Vagina (tissue), 2 donors: ENCODE measurements at regions not wholly inside any gene's neighbourhood (a gene's known extent, or its start where the extent isn't known, plus 50 kb on each side); places are given as distances from the start of the nearest gene placed in this dataset.

Experiments
- DNase-seq, 2 donors: peaks; one replicate each; pipeline ENCODE4 v3.0.0-alpha.2; 2017; ENCODE audit errors: extremely low spot score in 2 of 2
- H3K27ac ChIP-seq: fragments of 200-600 bp; sonication (generic); one replicate; pipeline ENCODE4 v1.5.1; 2019
- H3K27me3 ChIP-seq: fragments of 200-600 bp; sonication (generic); one replicate; pipeline ENCODE4 v1.5.1; 2019
- H3K36me3 ChIP-seq, 2 donors: fragments of 200-600 bp; sonication (generic); one replicate each; pipeline ENCODE4 v1.5.1; 2017 to 2019
- H3K4me1 ChIP-seq: fragments of 200-600 bp; sonication (generic); one replicate; pipeline ENCODE4 v1.5.1; 2019
- H3K4me3 ChIP-seq, 2 donors: fragments of 200-600 bp; sonication (generic); 1 replicate in 1 of 2; 2 replicates in 1 of 2; pipeline ENCODE4 v1.5.1; 2016 to 2019
- H3K9me3 ChIP-seq: fragments of 200-600 bp; sonication (generic); one replicate; pipeline ENCODE4 v1.5.1; 2019
- CTCF ChIP-seq, 3 experiments: fragments of 450-650 bp in 2 of 3; fragments of 200-600 bp in 1 of 3; sonication (generic) in 1 of 3; IDR thresholded peaks; one replicate each; pipeline ENCODE4 v1.5.1; 2017 to 2019; ENCODE audit warnings: antibody characterized with exemption in 3 of 3, mild to moderate bottlenecking in 2 of 3, moderate library complexity in 2 of 3
- POLR2A ChIP-seq, 2 donors: fragments of 450-650 bp; IDR thresholded peaks; one replicate each; pipeline ENCODE4 v1.6.1; 2017; ENCODE audit warnings: antibody characterized with exemption in 2 of 2, mild to moderate bottlenecking in 2 of 2, moderate library complexity in 2 of 2
- POLR2AphosphoS5 ChIP-seq, 2 donors: sonication (generic); formaldehyde crosslinking; IDR thresholded peaks; one replicate each; pipeline ENCODE4 v1.9.0; 2017; ENCODE audit warnings: antibody characterized with exemption in 2 of 2, mild to moderate bottlenecking in 2 of 2, low read depth in 1 of 2; ENCODE audit not compliant: insufficient read depth in 1 of 2
- intact Hi-C: fragments of 100-400 bp; cut with DNase I; formaldehyde crosslinking; loops from one replicate; pipeline ENCODE4 v1.15.1; 2023

GRCh38 chr6:140017470-140017869, 643.0 kb upstream of the CITED2 start:
- Histone ChIP-seq H3K9me3 (no peaks in the 10 kb centered on the region), H3K27ac (no peak overlapping the region), H3K36me3 (no peaks in the 10 kb centered on the region), H3K4me3 (no peak overlapping the region), H3K4me1 (no peaks in the 10 kb centered on the region), H3K27me3 (no peaks in the 10 kb centered on the region)
- DNase-seq: no peak
- intact Hi-C loops: no loop called here
- TF ChIP-seq POLR2A (IDR thresholded peaks at IDR 0.05): no peak

- DNase-seq: no peak
- no peaks in the 10 kb centered on the region for H3K36me3 ChIP-seq
- intact Hi-C loops: no loop called here
- H3K27me3 ChIP-seq: no peaks in the 10 kb centered on the region
- H3K9me3 ChIP-seq: no peaks in the 10 kb centered on the region
- H3K4me3 ChIP-seq: no peak overlapping the region
- H3K4me1 ChIP-seq: no peaks in the 10 kb centered on the region
- H3K27ac ChIP-seq: no peak overlapping the region
- no peak for TF ChIP-seq CTCF (IDR thresholded peaks at IDR 0.05)
- no peak for TF ChIP-seq POLR2AphosphoS5 (IDR thresholded peaks at IDR 0.05; ENCODE audit: insufficient read depth in 1 of 2, low read depth in 1 of 2)
- no peak for TF ChIP-seq POLR2A (IDR thresholded peaks at IDR 0.05)
Measured at GRCh38 chr6:140012150-140012549, 637.7 kb upstream of the CITED2 start.

GRCh38 chr6:140011537-140011936, 637.1 kb upstream of the CITED2 start:
- DNase-seq: no peak
- H3K36me3 ChIP-seq: no peaks in the 10 kb centered on the region
- no peaks in the 10 kb centered on the region for H3K9me3 ChIP-seq
- no peak for TF ChIP-seq POLR2A (IDR thresholded peaks at IDR 0.05)
- TF ChIP-seq CTCF (IDR thresholded peaks at IDR 0.05): no peak
- no peak for TF ChIP-seq POLR2AphosphoS5 (IDR thresholded peaks at IDR 0.05; ENCODE audit: insufficient read depth in 1 of 2, low read depth in 1 of 2)
- H3K4me3 ChIP-seq: no peak overlapping the region
- intact Hi-C loops: no loop called here
- no peaks in the 10 kb centered on the region for H3K4me1 ChIP-seq
- H3K27me3 ChIP-seq: no peaks in the 10 kb centered on the region
- H3K27ac ChIP-seq: no peak overlapping the region

- Histone ChIP-seq H3K4me3 (no peak overlapping the region), H3K4me1 (no peaks in the 10 kb centered on the region), H3K9me3 (no peaks in the 10 kb centered on the region), H3K36me3 (no peaks in the 10 kb centered on the region), H3K27ac (no peak overlapping the region), H3K27me3 (no peaks in the 10 kb centered on the region)
- TF ChIP-seq POLR2AphosphoS5 (IDR thresholded peaks at IDR 0.05; ENCODE audit: insufficient read depth in 1 of 2, low read depth in 1 of 2) (no peak), CTCF (IDR thresholded peaks at IDR 0.05) (no peak), POLR2A (IDR thresholded peaks at IDR 0.05) (no peak)
- intact Hi-C loops: no loop called here
- no peak for DNase-seq
Measured at GRCh38 chr6:140009286-140009685, 634.8 kb upstream of the CITED2 start.

- no peaks in the 10 kb centered on the region for H3K27me3 ChIP-seq
- TF ChIP-seq POLR2AphosphoS5 (IDR thresholded peaks at IDR 0.05; ENCODE audit: insufficient read depth in 1 of 2, low read depth in 1 of 2): no peak
- no peak for TF ChIP-seq CTCF (IDR thresholded peaks at IDR 0.05)
- TF ChIP-seq POLR2A (IDR thresholded peaks at IDR 0.05): no peak
- no peak overlapping the region for H3K4me3 ChIP-seq
- no peaks in the 10 kb centered on the region for H3K36me3 ChIP-seq
- intact Hi-C loops: no loop called here
- no peak for DNase-seq
- H3K9me3 ChIP-seq: no peaks in the 10 kb centered on the region
- no peak overlapping the region for H3K27ac ChIP-seq
- H3K4me1 ChIP-seq: no peaks in the 10 kb centered on the region
Measured at GRCh38 chr6:140007525-140007924, 633.1 kb upstream of the CITED2 start.

- no peak overlapping the region for H3K27ac ChIP-seq
- no peaks in the 10 kb centered on the region for H3K27me3 ChIP-seq
- H3K36me3 ChIP-seq: no peaks in the 10 kb centered on the region
- intact Hi-C loops: no loop called here
- no peak for DNase-seq
- H3K4me1 ChIP-seq: peaks cover 10% of the 10 kb centered on the region
- TF ChIP-seq POLR2AphosphoS5 (IDR thresholded peaks at IDR 0.05; ENCODE audit: insufficient read depth in 1 of 2, low read depth in 1 of 2) (no peak), POLR2A (IDR thresholded peaks at IDR 0.05) (no peak), CTCF (IDR thresholded peaks at IDR 0.05) (no peak)
- no peak overlapping the region for H3K4me3 ChIP-seq
- H3K9me3 ChIP-seq: no peaks in the 10 kb centered on the region
Measured at GRCh38 chr6:140003217-140003616, 628.8 kb upstream of the CITED2 start.
